ENCODE measurements at regions not wholly inside any gene's neighbourhood (a gene's known extent, or its start where the extent isn't known, plus 50 kb on each side); places are given as distances from the start of the nearest gene placed in this dataset.
A peak's percentile ranks its signal among the peaks of the same experiment; 100 is the strongest.

DNA sequence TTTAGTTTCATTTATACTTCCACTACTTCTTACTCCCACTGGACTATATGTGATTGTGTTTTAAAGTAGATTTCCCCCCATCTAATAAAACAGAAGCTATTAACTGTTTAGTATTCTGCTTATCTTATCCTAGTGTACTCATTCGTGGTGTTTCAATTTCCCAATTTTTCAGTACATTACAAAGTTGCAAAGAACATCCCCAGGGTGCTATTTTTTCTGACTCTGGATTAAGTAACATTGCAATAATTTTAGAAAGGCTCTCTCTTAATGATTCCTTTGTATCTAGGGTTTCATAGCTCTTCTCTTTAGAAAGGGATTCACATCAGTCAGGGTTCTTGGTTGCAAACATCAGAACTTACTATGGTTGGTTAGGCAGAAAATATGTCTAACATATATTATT, 317.9 kb upstream of the DIPK2B start:
- no peak overlapping the region for H3K27ac Mint-ChIP-seq
- no peak overlapping the region for H3K4me3 Mint-ChIP-seq
- TF ChIP-seq EZH2phosphoT487 (IDR thresholded peaks at IDR 0.05), result no peak
- TF ChIP-seq EZH2 (IDR thresholded peaks at IDR 0.05), result no peak
- TF ChIP-seq CTCF (IDR thresholded peaks at IDR 0.05), result no peak
- H2AFZ ChIP-seq (replicated peaks), result no peak overlapping the region
- H3K9me3 Mint-ChIP-seq, result no peaks in the 10 kb centered on the region
- no peaks in the 10 kb centered on the region for H3K27me3 ChIP-seq
- no peaks in the 10 kb centered on the region for H3K9me3 ChIP-seq (ENCODE audit: low read depth)
- H3K4me1 Mint-ChIP-seq, result peaks cover 7% of the 10 kb centered on the region
- H3K4me3 ChIP-seq, result no peak overlapping the region
- no peaks in the 10 kb centered on the region for H3F3A ChIP-seq (ENCODE audit: low read depth)
- no peak overlapping the region for H3K27ac ChIP-seq
- H3K27me3 Mint-ChIP-seq (ENCODE audit: insufficient read depth, low read depth), result no peaks in the 10 kb centered on the region
- no peak for DNase-seq (ENCODE audit: low spot score)
- no peaks in the 10 kb centered on the region for H4K20me1 ChIP-seq (ENCODE audit: low read depth)
- no peak overlapping the region for H3K4me2 ChIP-seq
- no peaks in the 10 kb centered on the region for H3K79me2 ChIP-seq (ENCODE audit: low read depth)
- no peak overlapping the region for H3K9ac ChIP-seq
- H3K36me3 Mint-ChIP-seq, result no peaks in the 10 kb centered on the region
- H3K4me1 ChIP-seq, result no peaks in the 10 kb centered on the region
- H3K36me3 ChIP-seq, result no peaks in the 10 kb centered on the region

- Histone ChIP-seq H3K4me2 (no peak overlapping the region), H2AFZ (replicated peaks) (no peak overlapping the region), H3F3A (ENCODE audit: low read depth) (no peaks in the 10 kb centered on the region), H3K27ac (no peak overlapping the region), H3K9me3 (ENCODE audit: low read depth) (no peaks in the 10 kb centered on the region), H3K4me1 (no peaks in the 10 kb centered on the region), H4K20me1 (ENCODE audit: low read depth) (no peaks in the 10 kb centered on the region), H3K27me3 (no peaks in the 10 kb centered on the region), H3K9ac (no peak overlapping the region), H3K36me3 (no peaks in the 10 kb centered on the region), H3K79me2 (ENCODE audit: low read depth) (no peaks in the 10 kb centered on the region), H3K4me3 (no peak overlapping the region)
- Mint-ChIP-seq H3K27ac (no peak overlapping the region), H3K4me1 (peaks cover 12% of the 10 kb centered on the region), H3K36me3 (no peaks in the 10 kb centered on the region), H3K4me3 (no peak overlapping the region), H3K9me3 (no peaks in the 10 kb centered on the region), H3K27me3 (ENCODE audit: insufficient read depth, low read depth) (no peaks in the 10 kb centered on the region)
- no peak for TF ChIP-seq EZH2 (IDR thresholded peaks at IDR 0.05)
- no peak for TF ChIP-seq CTCF (IDR thresholded peaks at IDR 0.05)
- no peak for TF ChIP-seq EZH2phosphoT487 (IDR thresholded peaks at IDR 0.05)
- no peak for DNase-seq (ENCODE audit: low spot score)
These were observed 316.7 kb upstream of the DIPK2B start for GRCh38 chrX:45517090-45517973.

DNA sequence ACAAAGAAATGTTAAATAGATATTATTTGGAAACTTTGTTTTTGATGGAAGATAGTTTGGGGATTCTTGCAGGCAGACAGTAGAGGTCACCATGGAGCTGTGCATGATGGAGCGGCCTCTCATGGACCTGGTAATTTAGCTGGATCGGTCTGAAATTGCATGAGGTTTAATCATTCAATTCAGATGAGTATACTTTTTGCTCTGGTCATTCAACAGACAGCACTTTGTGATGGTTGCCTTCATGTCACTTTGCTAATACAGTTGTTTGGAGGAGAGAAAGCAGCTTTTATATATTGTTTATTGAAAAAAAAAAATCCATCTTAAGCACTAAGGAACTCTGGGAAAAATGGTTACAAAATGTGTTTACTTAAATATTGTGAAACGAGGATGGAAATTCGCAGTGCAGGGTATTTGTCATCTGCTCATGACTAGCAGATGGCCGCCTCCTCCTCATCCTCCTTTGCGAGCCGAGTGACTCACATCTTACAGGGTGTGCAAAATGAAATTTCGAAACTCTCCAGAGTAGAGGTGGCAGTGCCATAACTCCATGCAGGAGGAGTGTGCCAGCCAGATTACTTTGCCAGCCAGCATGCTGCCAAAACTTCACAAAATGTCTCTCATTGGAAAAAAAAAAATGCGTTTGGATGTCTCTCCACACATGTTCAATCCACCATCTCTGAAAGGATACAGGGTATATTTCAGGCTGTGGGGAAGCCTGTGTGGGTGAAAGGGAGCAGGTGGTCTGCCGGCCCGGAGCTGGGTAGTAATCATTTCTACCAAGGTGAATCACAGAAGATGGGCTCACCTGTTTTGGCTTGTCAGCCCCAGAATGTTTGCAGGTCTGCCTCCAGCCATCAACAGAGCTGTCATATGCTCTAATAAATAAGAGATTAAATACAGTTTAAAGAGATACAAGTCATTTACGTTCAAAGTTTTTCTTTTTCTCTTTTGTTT, 314.9 kb upstream of the DIPK2B start:
- Mint-ChIP-seq H3K4me1 (peaks cover 12% of the 10 kb centered on the region), H3K4me3 (no peak overlapping the region), H3K27ac (no peak overlapping the region), H3K36me3 (no peaks in the 10 kb centered on the region), H3K27me3 (ENCODE audit: insufficient read depth, low read depth) (no peaks in the 10 kb centered on the region), H3K9me3 (no peaks in the 10 kb centered on the region)
- Histone ChIP-seq H3K79me2 (ENCODE audit: low read depth) (no peaks in the 10 kb centered on the region), H3K4me3 (no peak overlapping the region), H3K4me1 (no peaks in the 10 kb centered on the region), H3K27ac (no peak overlapping the region), H3F3A (ENCODE audit: low read depth) (no peaks in the 10 kb centered on the region), H3K4me2 (no peak overlapping the region), H3K9me3 (ENCODE audit: low read depth) (no peaks in the 10 kb centered on the region), H3K9ac (no peak overlapping the region), H3K36me3 (no peaks in the 10 kb centered on the region), H3K27me3 (no peaks in the 10 kb centered on the region), H2AFZ (replicated peaks) (no peak overlapping the region), H4K20me1 (ENCODE audit: low read depth) (no peaks in the 10 kb centered on the region)
- no peak for TF ChIP-seq EZH2phosphoT487 (IDR thresholded peaks at IDR 0.05)
- TF ChIP-seq EZH2 (IDR thresholded peaks at IDR 0.05), result no peak
- TF ChIP-seq CTCF (IDR thresholded peaks at IDR 0.05), result peak; percentile 62
- DNase-seq (ENCODE audit: low spot score), result peak; percentile 49

All from neural progenitor cell (in vitro differentiated cells).